Erythroblast (primary cell): ENCODE measurements at regions not wholly inside any gene's neighbourhood (a gene's known extent, or its start where the extent isn't known, plus 50 kb on each side); places are given as distances from the start of the nearest gene placed in this dataset.

ENCODE experiments used
- GATA1 ChIP-seq: IDR thresholded peaks from 2 replicates; pipeline ENCODE4 v1.6.1; 2011; ENCODE audit warnings: low read depth, mild to moderate bottlenecking, control low read depth, low read length, moderate library complexity
- POLR2A ChIP-seq: IDR thresholded peaks from 2 replicates; pipeline ENCODE4 v1.6.1; 2011; ENCODE audit warnings: mild to moderate bottlenecking, low read length

GRCh38 chr16:35308674-35309073, 1849.3 kb downstream of the TP53TG3F start:
- no peak for TF ChIP-seq POLR2A
- no peak for TF ChIP-seq GATA1
